ENCODE measurements at regions not wholly inside any gene's neighbourhood (a gene's known extent, or its start where the extent isn't known, plus 50 kb on each side); places are given as distances from the start of the nearest gene placed in this dataset.

- H4K20me1 ChIP-seq (ENCODE audit: insufficient read depth, low read length, poor library complexity, severe bottlenecking) = no peaks in the 10 kb centered on the region
- H3K9me3 ChIP-seq (ENCODE audit: insufficient read depth, low read depth, low read length) = no peaks in the 10 kb centered on the region
- H3K4me1 ChIP-seq (ENCODE audit: insufficient read depth, low read length, poor library complexity, severe bottlenecking) = no peaks in the 10 kb centered on the region
- no peaks in the 10 kb centered on the region for H3K27me3 ChIP-seq (ENCODE audit: insufficient read depth, low read length, poor library complexity, severe bottlenecking)
- H3K9me2 ChIP-seq (replicated peaks; ENCODE audit: low read depth, low read length) = no peaks in the 10 kb centered on the region
- H3K4me2 ChIP-seq (ENCODE audit: low read depth, low read length, poor library complexity, severe bottlenecking) = no peak overlapping the region
- no peak overlapping the region for H2AFZ ChIP-seq (ENCODE audit: low read length)
- no peaks in the 10 kb centered on the region for H3F3A ChIP-seq (ENCODE audit: low read depth)
- no peak for TF ChIP-seq EZH2phosphoT487 (IDR thresholded peaks at IDR 0.05; ENCODE audit: borderline replicate concordance)
- TF ChIP-seq CTCF (conservative IDR thresholded peaks at IDR 0.05; ENCODE audit: low read length) = no peak
- H3K36me3 ChIP-seq (ENCODE audit: insufficient read depth, low read length) = no peaks in the 10 kb centered on the region
- H3K79me2 ChIP-seq (ENCODE audit: insufficient read depth, low read length) = no peaks in the 10 kb centered on the region
- no peak overlapping the region for H3K9ac ChIP-seq (ENCODE audit: low read depth, low read length, poor library complexity, severe bottlenecking)
- no peak overlapping the region for H3K4me3 ChIP-seq (ENCODE audit: low read length, poor library complexity, severe bottlenecking)
These were observed 320.3 kb upstream of the VRK2 start for GRCh38 chr2:57726294-57726693.

- H3K36me3 ChIP-seq (ENCODE audit: insufficient read depth, low read length) = no peaks in the 10 kb centered on the region
- no peak overlapping the region for H3K4me3 ChIP-seq (ENCODE audit: low read length, poor library complexity, severe bottlenecking)
- no peaks in the 10 kb centered on the region for H3F3A ChIP-seq (ENCODE audit: low read depth)
- H3K79me2 ChIP-seq (ENCODE audit: insufficient read depth, low read length) = no peaks in the 10 kb centered on the region
- no peak overlapping the region for H3K9ac ChIP-seq (ENCODE audit: low read depth, low read length, poor library complexity, severe bottlenecking)
- no peak for TF ChIP-seq CTCF (conservative IDR thresholded peaks at IDR 0.05; ENCODE audit: low read length)
- no peak for TF ChIP-seq EZH2phosphoT487 (IDR thresholded peaks at IDR 0.05; ENCODE audit: borderline replicate concordance)
- no peaks in the 10 kb centered on the region for H3K27me3 ChIP-seq (ENCODE audit: insufficient read depth, low read length, poor library complexity, severe bottlenecking)
- H3K4me2 ChIP-seq (ENCODE audit: low read depth, low read length, poor library complexity, severe bottlenecking) = no peak overlapping the region
- H4K20me1 ChIP-seq (ENCODE audit: insufficient read depth, low read length, poor library complexity, severe bottlenecking) = no peaks in the 10 kb centered on the region
- H2AFZ ChIP-seq (ENCODE audit: low read length) = no peak overlapping the region
- no peaks in the 10 kb centered on the region for H3K9me2 ChIP-seq (replicated peaks; ENCODE audit: low read depth, low read length)
- H3K9me3 ChIP-seq (ENCODE audit: insufficient read depth, low read depth, low read length) = no peaks in the 10 kb centered on the region
- H3K4me1 ChIP-seq (ENCODE audit: insufficient read depth, low read length, poor library complexity, severe bottlenecking) = no peaks in the 10 kb centered on the region
These were observed 317.9 kb upstream of the VRK2 start for GRCh38 chr2:57728691-57729090.

- Histone ChIP-seq H3K27me3 (ENCODE audit: insufficient read depth, low read length, poor library complexity, severe bottlenecking) (no peaks in the 10 kb centered on the region), H3K9me3 (ENCODE audit: insufficient read depth, low read depth, low read length) (no peaks in the 10 kb centered on the region), H3K79me2 (ENCODE audit: insufficient read depth, low read length) (no peaks in the 10 kb centered on the region), H3K4me1 (ENCODE audit: insufficient read depth, low read length, poor library complexity, severe bottlenecking) (no peaks in the 10 kb centered on the region), H3K4me2 (ENCODE audit: low read depth, low read length, poor library complexity, severe bottlenecking) (no peak overlapping the region), H3K9me2 (replicated peaks; ENCODE audit: low read depth, low read length) (no peaks in the 10 kb centered on the region), H3K4me3 (ENCODE audit: low read length, poor library complexity, severe bottlenecking) (no peak overlapping the region), H3K9ac (ENCODE audit: low read depth, low read length, poor library complexity, severe bottlenecking) (no peak overlapping the region), H4K20me1 (ENCODE audit: insufficient read depth, low read length, poor library complexity, severe bottlenecking) (no peaks in the 10 kb centered on the region), H2AFZ (ENCODE audit: low read length) (no peak overlapping the region), H3K36me3 (ENCODE audit: insufficient read depth, low read length) (no peaks in the 10 kb centered on the region), H3F3A (ENCODE audit: low read depth) (no peaks in the 10 kb centered on the region)
- TF ChIP-seq CTCF (conservative IDR thresholded peaks at IDR 0.05; ENCODE audit: low read length) (no peak), EZH2phosphoT487 (IDR thresholded peaks at IDR 0.05; ENCODE audit: borderline replicate concordance) (no peak)
These were observed 312.6 kb upstream of the VRK2 start for GRCh38 chr2:57733956-57734355.
